Limb (tissue), 2 donors: ENCODE measurements at regions not wholly inside any gene's neighbourhood (a gene's known extent, or its start where the extent isn't known, plus 50 kb on each side); places are given as distances from the start of the nearest gene placed in this dataset.
"Not testable (repeated sequence)": the region's sequence is repeated elsewhere in the genome, so short reads cannot be mapped to it uniquely, and the experiment has no call there.

Source experiments
- DNase-seq, 2 donors: peaks; one replicate each; pipeline ENCODE4 v3.0.0-alpha.2; 2016; ENCODE audit errors: extremely low spot score in 2 of 2

- no peak for DNase-seq
Observed at GRCh38 chr18:34280000-34280399, 55.3 kb upstream of the NOL4 start.

GRCh38 chr18:34280653-34281052 is 55.9 kb upstream of the NOL4 start:
- no peak for DNase-seq

- no peak for DNase-seq
Observed at GRCh38 chr18:34281290-34281689, 56.6 kb upstream of the NOL4 start.

GRCh38 chr18:34281722-34282121 is 57.0 kb upstream of the NOL4 start:
- DNase-seq: no peak

- no peak for DNase-seq
Observed at GRCh38 chr18:34283506-34283905, 58.8 kb upstream of the NOL4 start.

- DNase-seq: no peak
Observed at GRCh38 chr18:34287825-34288224, 63.1 kb upstream of the NOL4 start.

- no peak for DNase-seq
Observed at GRCh38 chr18:34292594-34292993, 67.9 kb upstream of the NOL4 start.

GRCh38 chr18:34297287-34297686 is 72.6 kb upstream of the NOL4 start:
- no peak for DNase-seq

- no peak for DNase-seq
Observed at GRCh38 chr18:34299828-34300227, 75.1 kb upstream of the NOL4 start.

- DNase-seq: no peak
Observed at GRCh38 chr18:34311468-34311867, 86.8 kb upstream of the NOL4 start.

- no peak for DNase-seq
Observed at GRCh38 chr18:34314847-34315246, 90.1 kb upstream of the NOL4 start.

- no peak for DNase-seq
Observed at GRCh38 chr18:34315591-34316352, 91.1 kb upstream of the NOL4 start.

GRCh38 chr18:34320267-34320666 is 95.6 kb upstream of the NOL4 start:
- DNase-seq: no peak

GRCh38 chr18:34321066-34321465 is 96.4 kb upstream of the NOL4 start:
- no peak for DNase-seq

- peak; percentile 69 to 77 for DNase-seq
Observed at GRCh38 chr18:34322365-34323289, 97.9 kb upstream of the NOL4 start.

GRCh38 chr18:34329840-34330239 is 105.1 kb upstream of the NOL4 start:
- DNase-seq: no peak

- DNase-seq: no peak
Observed at GRCh38 chr18:34330308-34330707, 105.6 kb upstream of the NOL4 start.

GRCh38 chr18:34330907-34331306 is 106.2 kb upstream of the NOL4 start:
- not testable (repeated sequence) for DNase-seq

- not testable (repeated sequence) for DNase-seq
Observed at GRCh38 chr18:34331343-34331742, 106.6 kb upstream of the NOL4 start.

- no peak for DNase-seq
Observed at GRCh38 chr18:34339155-34339554, 114.4 kb upstream of the NOL4 start.

- no peak for DNase-seq
Observed at GRCh38 chr18:34342960-34343359, 118.2 kb upstream of the NOL4 start.

GRCh38 chr18:34345738-34346137 is 121.0 kb upstream of the NOL4 start:
- DNase-seq: no peak

GRCh38 chr18:34350778-34351177 is 126.1 kb upstream of the NOL4 start:
- no peak for DNase-seq
